ENCODE measurements at regions not wholly inside any gene's neighbourhood (a gene's known extent, or its start where the extent isn't known, plus 50 kb on each side); places are given as distances from the start of the nearest gene placed in this dataset.

DNA sequence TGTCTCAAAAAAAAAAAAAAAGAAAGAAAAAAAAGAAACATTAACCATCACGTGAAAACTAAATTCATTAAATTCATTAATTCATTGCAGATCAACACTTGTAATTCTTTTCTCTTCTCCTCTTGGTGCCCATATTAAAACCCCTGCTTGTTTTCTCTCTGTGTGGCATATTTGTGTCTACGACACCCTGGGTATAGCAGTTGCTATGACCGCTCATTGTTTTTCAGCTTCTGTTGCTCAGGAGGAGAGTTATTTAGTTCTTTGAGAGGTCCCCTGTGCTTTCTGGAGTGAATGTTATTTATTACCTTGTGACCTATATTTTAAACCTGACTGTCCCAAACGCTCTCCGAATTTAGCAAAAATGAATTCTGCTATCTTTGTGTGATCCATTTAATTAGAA, 62.3 kb upstream of the CLMP start:
- TF ChIP-seq EZH2phosphoT487 (IDR thresholded peaks at IDR 0.05; ENCODE audit: borderline replicate concordance): no peak
- TF ChIP-seq CTCF (conservative IDR thresholded peaks at IDR 0.05; ENCODE audit: low read length): no peak

All from Loucy (cell line).